ENCODE measurements at regions not wholly inside any gene's neighbourhood (a gene's known extent, or its start where the extent isn't known, plus 50 kb on each side); places are given as distances from the start of the nearest gene placed in this dataset.

DNA sequence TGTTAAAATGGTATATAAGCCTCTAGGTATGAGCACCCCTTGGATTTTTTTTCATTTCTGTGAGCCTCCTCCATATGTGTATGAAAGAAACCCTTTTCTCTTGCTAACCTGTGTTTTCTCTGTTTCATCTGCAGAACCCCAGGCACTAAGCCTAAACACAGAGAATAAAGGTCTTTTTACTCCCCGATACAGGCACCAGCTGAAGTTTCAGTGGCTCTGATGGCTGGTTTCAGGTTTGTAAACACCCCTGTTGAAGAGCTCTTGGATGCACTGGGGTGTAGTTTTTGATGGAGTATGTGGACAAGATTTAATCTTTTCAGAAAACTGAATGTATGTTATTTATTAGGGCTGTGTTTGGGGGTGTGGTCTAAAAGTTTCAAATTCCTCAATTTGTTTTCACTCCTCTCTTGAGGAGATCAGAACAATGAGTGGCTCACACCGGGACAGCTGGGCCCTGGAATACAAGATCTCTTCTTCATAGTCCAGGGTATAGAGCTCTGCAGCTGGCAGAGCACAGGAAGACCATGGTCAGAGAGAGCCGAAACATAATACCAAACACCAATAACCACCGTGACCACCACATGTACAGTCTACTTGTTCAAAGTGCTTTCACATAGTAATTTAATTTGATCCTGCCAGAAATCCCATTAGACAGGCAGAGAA is 50.2 kb upstream of the VTCN1 start:
- POLR2A ChIA-PET = no interaction called here
- Mint-ChIP-seq H3K4me3 (no peak overlapping the region), H3K9me3 (ENCODE audit: low read depth) (peaks cover 7% of the 10 kb centered on the region), H3K36me3 (ENCODE audit: low read depth) (peaks cover 2% of the 10 kb centered on the region), H3K27me3 (peaks cover 13% of the 10 kb centered on the region), H3K4me1 (no peaks in the 10 kb centered on the region), H3K27ac (no peak overlapping the region)
- intact Hi-C loops (cut with DNase I, micrococcal nuclease) = no loop called here
- CTCF ChIA-PET = no interaction called here
- ATAC-seq (no peak), DNase-seq (no peak)

All from activated CD4-positive, alpha-beta T cell treated with anti-CD3 and anti-CD28 coated beads for 36 hours (primary cell).